Nephron (organoid): ENCODE measurements at regions not wholly inside any gene's neighbourhood (a gene's known extent, or its start where the extent isn't known, plus 50 kb on each side); places are given as distances from the start of the nearest gene placed in this dataset.
"Not testable (repeated sequence)": the region's sequence is repeated elsewhere in the genome, so short reads cannot be mapped to it uniquely, and the experiment has no call there.

Source experiments
- H3K27ac Mint-ChIP-seq, 3 experiments: 2 replicates each; pipeline ENCODE4 v1.8.0; 2020; ENCODE audit warnings: mixed read lengths in 3 of 3, mild to moderate bottlenecking in 2 of 3, moderate library complexity in 1 of 3
- H3K27me3 Mint-ChIP-seq: 2 replicates; pipeline ENCODE4 v1.8.0; 2021; ENCODE audit warnings: low read depth, mild to moderate bottlenecking, moderate library complexity, mixed read lengths
- H3K36me3 Mint-ChIP-seq: 2 replicates; pipeline ENCODE4 v1.8.0; 2020; ENCODE audit warnings: low read depth, mixed read lengths
- H3K4me1 Mint-ChIP-seq: 2 replicates; pipeline ENCODE4 v1.8.0; 2020; ENCODE audit warnings: mixed read lengths
- H3K4me3 Mint-ChIP-seq, 3 experiments: 2 replicates each; pipeline ENCODE4 v1.8.0; 2020; ENCODE audit warnings: mild to moderate bottlenecking in 3 of 3, mixed read lengths in 3 of 3, moderate library complexity in 2 of 3
- H3K9me3 Mint-ChIP-seq: 2 replicates; pipeline ENCODE4 v1.8.0; 2020; ENCODE audit warnings: mixed read lengths
- CTCF ChIP-seq, 3 experiments: fragments of 200-600 bp; sonication (generic); IDR thresholded peaks; one replicate each; pipeline ENCODE4 v1.5.0; 2021; ENCODE audit warnings: antibody characterized with exemption in 3 of 3; ENCODE audit not compliant: unreplicated experiment in 3 of 3

- H3K27ac Mint-ChIP-seq = no peak overlapping the region
- H3K27me3 Mint-ChIP-seq = peaks cover 5% of the 10 kb centered on the region
- no peaks in the 10 kb centered on the region for H3K9me3 Mint-ChIP-seq
- no peak for TF ChIP-seq CTCF (IDR thresholded peaks at IDR 0.05; ENCODE audit: unreplicated experiment in 3 of 3)
- H3K4me1 Mint-ChIP-seq = peaks cover 6% of the 10 kb centered on the region
- H3K4me3 Mint-ChIP-seq = no peak overlapping the region
- H3K36me3 Mint-ChIP-seq = no peaks in the 10 kb centered on the region
Measured at GRCh38 chr13:34179927-34180326, 362.0 kb downstream of the RFC3 start.

GRCh38 chr13:34181256-34181655 is 363.3 kb downstream of the RFC3 start:
- not testable (repeated sequence) for H3K27me3 Mint-ChIP-seq, H3K4me3 Mint-ChIP-seq, H3K9me3 Mint-ChIP-seq, H3K36me3 Mint-ChIP-seq, H3K4me1 Mint-ChIP-seq, H3K27ac Mint-ChIP-seq

GRCh38 chr13:34189946-34190345 is 372.0 kb downstream of the RFC3 start:
- Mint-ChIP-seq H3K4me3 (no peak overlapping the region), H3K27me3 (no peaks in the 10 kb centered on the region), H3K9me3 (peaks cover 21% of the 10 kb centered on the region), H3K27ac (no peak overlapping the region), H3K36me3 (no peaks in the 10 kb centered on the region), H3K4me1 (no peaks in the 10 kb centered on the region)
- no peak for TF ChIP-seq CTCF (IDR thresholded peaks at IDR 0.05; ENCODE audit: unreplicated experiment in 3 of 3)

GRCh38 chr13:34201050-34201913 is 383.3 kb downstream of the RFC3 start:
- Mint-ChIP-seq H3K4me1 (no peaks in the 10 kb centered on the region), H3K27me3 (no peaks in the 10 kb centered on the region), H3K4me3 (no peak overlapping the region), H3K36me3 (no peaks in the 10 kb centered on the region), H3K9me3 (peaks cover 12% of the 10 kb centered on the region), H3K27ac (no peak overlapping the region)
- TF ChIP-seq CTCF (IDR thresholded peaks at IDR 0.05; ENCODE audit: unreplicated experiment in 3 of 3) = no peak

- Mint-ChIP-seq H3K27me3 (no peaks in the 10 kb centered on the region), H3K36me3 (no peaks in the 10 kb centered on the region), H3K9me3 (no peaks in the 10 kb centered on the region), H3K4me3 (no peak overlapping the region), H3K27ac (no peak overlapping the region), H3K4me1 (peaks cover 5% of the 10 kb centered on the region)
- TF ChIP-seq CTCF (IDR thresholded peaks at IDR 0.05; ENCODE audit: unreplicated experiment in 3 of 3) = no peak
Measured at GRCh38 chr13:34207334-34207733, 389.4 kb downstream of the RFC3 start.

- Mint-ChIP-seq H3K4me3 (no peak overlapping the region), H3K9me3 (no peaks in the 10 kb centered on the region), H3K27ac (no peak overlapping the region), H3K4me1 (peaks cover 5% of the 10 kb centered on the region), H3K27me3 (no peaks in the 10 kb centered on the region), H3K36me3 (no peaks in the 10 kb centered on the region)
- no peak for TF ChIP-seq CTCF (IDR thresholded peaks at IDR 0.05; ENCODE audit: unreplicated experiment in 3 of 3)
Measured at GRCh38 chr13:34207872-34208271, 389.9 kb downstream of the RFC3 start.
